H1 (cell line): ENCODE measurements at regions not wholly inside any gene's neighbourhood (a gene's known extent, or its start where the extent isn't known, plus 50 kb on each side); places are given as distances from the start of the nearest gene placed in this dataset.

Experiments
- EP300 ChIP-seq, 2 experiments: IDR thresholded peaks; 1 replicate in 1 of 2; 2 replicates in 1 of 2; pipeline ENCODE4 v1.6.1; 2011 to 2012; ENCODE audit warnings: low read depth in 2 of 2, low read length in 2 of 2, mild to moderate bottlenecking in 2 of 2, borderline replicate concordance in 1 of 2, inconsistent platforms in 1 of 2, moderate library complexity in 1 of 2
- GABPA ChIP-seq: IDR thresholded peaks from 2 replicates; pipeline ENCODE4 v1.6.1; 2011; ENCODE audit warnings: mild to moderate bottlenecking, low read length, moderate library complexity, borderline replicate concordance; ENCODE audit not compliant: insufficient read depth
- PHF8 ChIP-seq: fragments of 200-600 bp; sonication (generic); conservative IDR thresholded peaks from 2 replicates; pipeline ENCODE4 v1.7.1; 2012; ENCODE audit warnings: low read depth, mild to moderate bottlenecking, inconsistent platforms, low read length, moderate library complexity
- SIN3A ChIP-seq, 2 experiments: IDR thresholded peaks in 1 of 2; conservative IDR thresholded peaks in 1 of 2; 2 replicates each; pipeline ENCODE4 v1.6.1; 2011 to 2012; ENCODE audit warnings: low read length in 2 of 2, improper control_type of control experiment in 1 of 2, low read depth in 1 of 2, mild to moderate bottlenecking in 1 of 2
- TAF1 ChIP-seq: IDR thresholded peaks from 2 replicates; pipeline ENCODE4 v1.6.1; 2011; ENCODE audit warnings: mild to moderate bottlenecking, low read depth, low read length
- TEAD4 ChIP-seq: IDR thresholded peaks from 2 replicates; pipeline ENCODE4 v1.6.1; 2012; ENCODE audit warnings: low read depth, low read length, inconsistent platforms, mixed read lengths
- TF ChIP-seq, protein P1 (sequence below), 3 experiments: IDR thresholded peaks; 1 replicate in 2 of 3; 2 replicates in 1 of 3; pipeline versions ENCODE4 v1.5.1 to v1.6.1; 2011; ENCODE audit warnings: low read length in 3 of 3, mild to moderate bottlenecking in 3 of 3, inconsistent platforms in 2 of 3, low read depth in 1 of 3, moderate library complexity in 1 of 3; ENCODE audit not compliant: insufficient read depth in 1 of 3; ENCODE audit errors: control extremely low read depth in 1 of 3
- TF ChIP-seq, protein P2 (sequence below): IDR thresholded peaks from 2 replicates; pipeline ENCODE4 v1.6.1; 2012; ENCODE audit warnings: low read length, inconsistent platforms

GRCh38 chr1:69103213-69103612, 464.5 kb upstream of the LRRC7 start:
- TF ChIP-seq, protein P1, sequence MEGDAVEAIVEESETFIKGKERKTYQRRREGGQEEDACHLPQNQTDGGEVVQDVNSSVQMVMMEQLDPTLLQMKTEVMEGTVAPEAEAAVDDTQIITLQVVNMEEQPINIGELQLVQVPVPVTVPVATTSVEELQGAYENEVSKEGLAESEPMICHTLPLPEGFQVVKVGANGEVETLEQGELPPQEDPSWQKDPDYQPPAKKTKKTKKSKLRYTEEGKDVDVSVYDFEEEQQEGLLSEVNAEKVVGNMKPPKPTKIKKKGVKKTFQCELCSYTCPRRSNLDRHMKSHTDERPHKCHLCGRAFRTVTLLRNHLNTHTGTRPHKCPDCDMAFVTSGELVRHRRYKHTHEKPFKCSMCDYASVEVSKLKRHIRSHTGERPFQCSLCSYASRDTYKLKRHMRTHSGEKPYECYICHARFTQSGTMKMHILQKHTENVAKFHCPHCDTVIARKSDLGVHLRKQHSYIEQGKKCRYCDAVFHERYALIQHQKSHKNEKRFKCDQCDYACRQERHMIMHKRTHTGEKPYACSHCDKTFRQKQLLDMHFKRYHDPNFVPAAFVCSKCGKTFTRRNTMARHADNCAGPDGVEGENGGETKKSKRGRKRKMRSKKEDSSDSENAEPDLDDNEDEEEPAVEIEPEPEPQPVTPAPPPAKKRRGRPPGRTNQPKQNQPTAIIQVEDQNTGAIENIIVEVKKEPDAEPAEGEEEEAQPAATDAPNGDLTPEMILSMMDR (IDR thresholded peaks at IDR 0.05; ENCODE audit: control extremely low read depth in 1 of 3, insufficient read depth in 1 of 3, low read depth in 1 of 3, low read length in 3 of 3), result no peak
- no peak for TF ChIP-seq PHF8
- no peak for TF ChIP-seq SIN3A (conservative IDR thresholded peaks at IDR 0.05 in 1 of 2, IDR thresholded peaks at IDR 0.05 in 1 of 2; ENCODE audit: low read depth in 1 of 2, low read length in 2 of 2)
- no peak for TF ChIP-seq EP300 (IDR thresholded peaks at IDR 0.05; ENCODE audit: borderline replicate concordance in 1 of 2, low read depth in 2 of 2, low read length in 2 of 2)
- TF ChIP-seq, protein P2, sequence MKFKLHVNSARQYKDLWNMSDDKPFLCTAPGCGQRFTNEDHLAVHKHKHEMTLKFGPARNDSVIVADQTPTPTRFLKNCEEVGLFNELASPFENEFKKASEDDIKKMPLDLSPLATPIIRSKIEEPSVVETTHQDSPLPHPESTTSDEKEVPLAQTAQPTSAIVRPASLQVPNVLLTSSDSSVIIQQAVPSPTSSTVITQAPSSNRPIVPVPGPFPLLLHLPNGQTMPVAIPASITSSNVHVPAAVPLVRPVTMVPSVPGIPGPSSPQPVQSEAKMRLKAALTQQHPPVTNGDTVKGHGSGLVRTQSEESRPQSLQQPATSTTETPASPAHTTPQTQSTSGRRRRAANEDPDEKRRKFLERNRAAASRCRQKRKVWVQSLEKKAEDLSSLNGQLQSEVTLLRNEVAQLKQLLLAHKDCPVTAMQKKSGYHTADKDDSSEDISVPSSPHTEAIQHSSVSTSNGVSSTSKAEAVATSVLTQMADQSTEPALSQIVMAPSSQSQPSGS, result no peak
- no peak for TF ChIP-seq TEAD4
- no peak for TF ChIP-seq TAF1
- TF ChIP-seq GABPA, result no peak
